ENCODE measurements at regions not wholly inside any gene's neighbourhood (a gene's known extent, or its start where the extent isn't known, plus 50 kb on each side); places are given as distances from the start of the nearest gene placed in this dataset.

DNA sequence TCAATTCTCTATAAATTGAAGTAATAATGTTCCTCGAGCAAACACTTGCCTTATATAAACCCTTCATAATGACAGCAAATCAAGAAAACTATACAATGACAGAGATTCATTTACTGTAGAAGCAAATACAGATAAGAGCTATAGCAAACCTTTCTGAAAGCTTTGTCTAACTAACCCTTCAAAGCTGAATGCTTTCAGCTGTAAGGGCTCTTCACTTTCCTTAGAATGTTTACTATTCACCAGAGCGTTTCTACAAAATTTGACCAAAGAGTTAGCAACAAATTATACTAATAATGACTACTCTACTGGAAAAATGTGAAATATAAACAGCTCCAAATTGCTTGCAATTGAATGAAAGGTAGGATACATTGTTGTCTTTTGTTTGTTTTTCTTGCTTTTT lies 218.1 kb downstream of the SLITRK5 start:
- CTCF ChIA-PET: no interaction called here
- intact Hi-C loops (cut with micrococcal nuclease; ENCODE audit: unreplicated experiment): no loop called here
- DNase-seq (ENCODE audit: low spot score): no peak
- Histone ChIP-seq H3K36me3 (ENCODE audit: insufficient read depth, low read length, poor library complexity, severe bottlenecking) (no peaks in the 10 kb centered on the region), H3K27ac (ENCODE audit: low read depth, low read length, poor library complexity, severe bottlenecking) (no peak overlapping the region), H3K4me1 (ENCODE audit: insufficient read depth, low read length, poor library complexity, severe bottlenecking) (no peaks in the 10 kb centered on the region), H3K9me3 (ENCODE audit: low read depth, low read length, poor library complexity, severe bottlenecking) (no peaks in the 10 kb centered on the region), H3K4me3 (ENCODE audit: low read depth, low read length, poor library complexity, severe bottlenecking) (no peak overlapping the region), H3K27me3 (replicated peaks; ENCODE audit: insufficient read depth, low read depth, low read length, poor library complexity) (no peaks in the 10 kb centered on the region)
- TF ChIP-seq, protein P1, sequence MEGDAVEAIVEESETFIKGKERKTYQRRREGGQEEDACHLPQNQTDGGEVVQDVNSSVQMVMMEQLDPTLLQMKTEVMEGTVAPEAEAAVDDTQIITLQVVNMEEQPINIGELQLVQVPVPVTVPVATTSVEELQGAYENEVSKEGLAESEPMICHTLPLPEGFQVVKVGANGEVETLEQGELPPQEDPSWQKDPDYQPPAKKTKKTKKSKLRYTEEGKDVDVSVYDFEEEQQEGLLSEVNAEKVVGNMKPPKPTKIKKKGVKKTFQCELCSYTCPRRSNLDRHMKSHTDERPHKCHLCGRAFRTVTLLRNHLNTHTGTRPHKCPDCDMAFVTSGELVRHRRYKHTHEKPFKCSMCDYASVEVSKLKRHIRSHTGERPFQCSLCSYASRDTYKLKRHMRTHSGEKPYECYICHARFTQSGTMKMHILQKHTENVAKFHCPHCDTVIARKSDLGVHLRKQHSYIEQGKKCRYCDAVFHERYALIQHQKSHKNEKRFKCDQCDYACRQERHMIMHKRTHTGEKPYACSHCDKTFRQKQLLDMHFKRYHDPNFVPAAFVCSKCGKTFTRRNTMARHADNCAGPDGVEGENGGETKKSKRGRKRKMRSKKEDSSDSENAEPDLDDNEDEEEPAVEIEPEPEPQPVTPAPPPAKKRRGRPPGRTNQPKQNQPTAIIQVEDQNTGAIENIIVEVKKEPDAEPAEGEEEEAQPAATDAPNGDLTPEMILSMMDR (conservative IDR thresholded peaks at IDR 0.05; ENCODE audit: low read depth, low read length): no peak
- TF ChIP-seq EZH2 (IDR thresholded peaks at IDR 0.05; ENCODE audit: borderline replicate concordance, low read depth, low read length, poor library complexity, severe bottlenecking): no peak
- BruUV-seq (replicated peaks): no TSS peak
- POLR2A ChIA-PET (ENCODE audit: low non-redundant PET): no interaction called here

DNA sequence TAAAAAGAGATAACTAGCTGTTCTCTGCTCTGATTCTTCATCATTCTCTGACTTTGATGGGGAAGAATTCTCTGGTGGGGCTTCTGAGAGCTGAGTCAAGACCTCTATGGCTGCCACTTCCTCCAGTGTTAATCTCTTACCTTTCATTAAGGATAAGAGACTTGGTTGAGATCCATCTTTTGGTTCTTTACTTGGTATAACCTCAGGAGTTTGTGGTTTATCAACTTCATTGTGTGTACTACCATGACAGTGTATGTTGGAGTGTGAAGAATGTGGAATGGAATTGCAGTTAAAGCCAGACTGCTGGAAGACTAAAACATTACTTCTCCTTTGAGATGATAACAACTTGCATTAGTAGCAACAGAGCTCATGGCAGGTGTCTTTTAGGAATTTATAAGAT lies 222.0 kb downstream of the SLITRK5 start:
- H3K4me3 ChIP-seq (ENCODE audit: low read depth, low read length, poor library complexity, severe bottlenecking): no peak overlapping the region
- no peaks in the 10 kb centered on the region for H3K4me1 ChIP-seq (ENCODE audit: insufficient read depth, low read length, poor library complexity, severe bottlenecking)
- ChIA-PET POLR2A (ENCODE audit: low non-redundant PET) (no interaction called here), CTCF (no interaction called here)
- TF ChIP-seq, protein P1 (conservative IDR thresholded peaks at IDR 0.05; ENCODE audit: low read depth, low read length): no peak
- TF ChIP-seq EZH2 (IDR thresholded peaks at IDR 0.05; ENCODE audit: borderline replicate concordance, low read depth, low read length, poor library complexity, severe bottlenecking): no peak
- no peaks in the 10 kb centered on the region for H3K27me3 ChIP-seq (replicated peaks; ENCODE audit: insufficient read depth, low read depth, low read length, poor library complexity)
- BruUV-seq (replicated peaks): no TSS peak
- H3K9me3 ChIP-seq (ENCODE audit: low read depth, low read length, poor library complexity, severe bottlenecking): no peaks in the 10 kb centered on the region
- intact Hi-C loops (cut with micrococcal nuclease; ENCODE audit: unreplicated experiment): no loop called here
- no peak for DNase-seq (ENCODE audit: low spot score)
- H3K27ac ChIP-seq (ENCODE audit: low read depth, low read length, poor library complexity, severe bottlenecking): no peak overlapping the region
- H3K36me3 ChIP-seq (ENCODE audit: insufficient read depth, low read length, poor library complexity, severe bottlenecking): no peaks in the 10 kb centered on the region

DNA sequence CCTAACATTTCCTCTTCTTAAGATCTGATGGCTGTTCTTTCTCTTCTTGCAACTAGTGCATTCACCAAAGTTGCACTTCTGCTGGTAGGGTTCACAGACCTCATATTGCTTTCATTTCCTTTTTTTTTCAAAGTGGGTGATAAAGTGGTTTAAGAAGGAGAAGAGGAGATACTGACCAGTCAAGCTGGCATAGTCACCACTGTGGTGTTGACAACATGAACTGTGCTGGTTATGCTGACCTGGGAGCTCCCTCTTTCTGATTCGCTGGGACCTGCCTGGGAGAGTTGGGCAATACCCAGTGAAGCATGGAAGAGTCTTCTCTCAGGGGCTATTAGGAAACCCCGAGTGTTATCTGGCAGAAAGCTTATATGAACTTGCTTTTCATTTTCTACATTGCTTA lies 222.9 kb downstream of the SLITRK5 start:
- Histone ChIP-seq H3K4me1 (ENCODE audit: insufficient read depth, low read length, poor library complexity, severe bottlenecking) (no peaks in the 10 kb centered on the region), H3K36me3 (ENCODE audit: insufficient read depth, low read length, poor library complexity, severe bottlenecking) (no peaks in the 10 kb centered on the region), H3K27me3 (replicated peaks; ENCODE audit: insufficient read depth, low read depth, low read length, poor library complexity) (no peaks in the 10 kb centered on the region), H3K4me3 (ENCODE audit: low read depth, low read length, poor library complexity, severe bottlenecking) (no peak overlapping the region), H3K9me3 (ENCODE audit: low read depth, low read length, poor library complexity, severe bottlenecking) (no peaks in the 10 kb centered on the region), H3K27ac (ENCODE audit: low read depth, low read length, poor library complexity, severe bottlenecking) (no peak overlapping the region)
- TF ChIP-seq EZH2 (IDR thresholded peaks at IDR 0.05; ENCODE audit: borderline replicate concordance, low read depth, low read length, poor library complexity, severe bottlenecking): no peak
- TF ChIP-seq, protein P1 (conservative IDR thresholded peaks at IDR 0.05; ENCODE audit: low read depth, low read length): no peak
- intact Hi-C loops (cut with micrococcal nuclease; ENCODE audit: unreplicated experiment): no loop called here
- ChIA-PET POLR2A (ENCODE audit: low non-redundant PET) (no interaction called here), CTCF (no interaction called here)
- BruUV-seq (replicated peaks): no TSS peak
- no peak for DNase-seq (ENCODE audit: low spot score)

Data from A673 (cell line).